Progenitor cell of endocrine pancreas (in vitro differentiated cells): ENCODE measurements at regions not wholly inside any gene's neighbourhood (a gene's known extent, or its start where the extent isn't known, plus 50 kb on each side); places are given as distances from the start of the nearest gene placed in this dataset.

Experiments used
- DNase-seq: peaks from one replicate; pipeline ENCODE4 v3.0.0; 2021; ENCODE audit warnings: low spot score; ENCODE audit not compliant: unreplicated experiment
- H3K27ac Mint-ChIP-seq: 2 replicates; pipeline ENCODE4 v1.8.0; 2021; ENCODE audit warnings: mild to moderate bottlenecking, moderate library complexity, mixed read lengths
- H3K27me3 Mint-ChIP-seq: 2 replicates; pipeline ENCODE4 v1.8.0; 2021; ENCODE audit warnings: mixed read lengths
- H3K36me3 Mint-ChIP-seq: 2 replicates; pipeline ENCODE4 v1.8.0; 2022; ENCODE audit warnings: mixed read lengths; ENCODE audit not compliant: insufficient read depth
- H3K4me1 Mint-ChIP-seq: 2 replicates; pipeline ENCODE4 v1.8.0; 2021; ENCODE audit warnings: low read depth, mixed read lengths
- H3K4me3 Mint-ChIP-seq: 2 replicates; pipeline ENCODE4 v1.8.0; 2021; ENCODE audit warnings: low read depth, mild to moderate bottlenecking, moderate library complexity, mixed read lengths
- H3K9me3 Mint-ChIP-seq: 2 replicates; pipeline ENCODE4 v1.8.0; 2021; ENCODE audit warnings: low read depth, mixed read lengths
- CTCF ChIP-seq: fragments of 200-600 bp; sonication (generic); IDR thresholded peaks from one replicate; pipeline ENCODE4 v1.5.0; 2021; ENCODE audit warnings: antibody characterized with exemption, mild to moderate bottlenecking; ENCODE audit not compliant: unreplicated experiment

- no peak overlapping the region for H3K27ac Mint-ChIP-seq
- H3K4me3 Mint-ChIP-seq = no peak overlapping the region
- H3K27me3 Mint-ChIP-seq = no peaks in the 10 kb centered on the region
- no peak for TF ChIP-seq CTCF
- H3K36me3 Mint-ChIP-seq = peaks cover 1% of the 10 kb centered on the region
- peaks cover 25% of the 10 kb centered on the region for H3K9me3 Mint-ChIP-seq
- no peak for DNase-seq
- H3K4me1 Mint-ChIP-seq = peaks cover 3% of the 10 kb centered on the region
Observed at GRCh38 chr4:107115185-107115847, 79.2 kb upstream of the DKK2 start.

GRCh38 chr4:107114059-107114458 lies 77.9 kb upstream of the DKK2 start:
- Mint-ChIP-seq H3K27me3 (no peaks in the 10 kb centered on the region), H3K9me3 (peaks cover 25% of the 10 kb centered on the region), H3K4me3 (no peak overlapping the region), H3K36me3 (peaks cover 1% of the 10 kb centered on the region), H3K27ac (no peak overlapping the region), H3K4me1 (peaks cover 1% of the 10 kb centered on the region)
- no peak for DNase-seq
- no peak for TF ChIP-seq CTCF

- H3K27ac Mint-ChIP-seq = no peak overlapping the region
- no peak for TF ChIP-seq CTCF
- peaks cover 4% of the 10 kb centered on the region for H3K9me3 Mint-ChIP-seq
- no peaks in the 10 kb centered on the region for H3K27me3 Mint-ChIP-seq
- H3K4me3 Mint-ChIP-seq = no peak overlapping the region
- DNase-seq = no peak
- no peaks in the 10 kb centered on the region for H3K4me1 Mint-ChIP-seq
- peaks cover 1% of the 10 kb centered on the region for H3K36me3 Mint-ChIP-seq
Observed at GRCh38 chr4:107098401-107098800, 62.3 kb upstream of the DKK2 start.

GRCh38 chr4:107094976-107095375 lies 58.9 kb upstream of the DKK2 start:
- DNase-seq = no peak
- H3K27me3 Mint-ChIP-seq = no peaks in the 10 kb centered on the region
- peaks cover 1% of the 10 kb centered on the region for H3K36me3 Mint-ChIP-seq
- H3K4me1 Mint-ChIP-seq = no peaks in the 10 kb centered on the region
- TF ChIP-seq CTCF = no peak
- H3K9me3 Mint-ChIP-seq = peaks cover 10% of the 10 kb centered on the region
- no peak overlapping the region for H3K27ac Mint-ChIP-seq
- no peak overlapping the region for H3K4me3 Mint-ChIP-seq

GRCh38 chr4:107094332-107094731 lies 58.2 kb upstream of the DKK2 start:
- Mint-ChIP-seq H3K4me3 (no peak overlapping the region), H3K27ac (no peak overlapping the region)

More at GRCh38 chr4:107094332-107094731, 58.2 kb upstream of the DKK2 start:
- H3K27me3 Mint-ChIP-seq = no peaks in the 10 kb centered on the region
- no peak for DNase-seq
- peaks cover 10% of the 10 kb centered on the region for H3K9me3 Mint-ChIP-seq
- peaks cover 1% of the 10 kb centered on the region for H3K36me3 Mint-ChIP-seq
- TF ChIP-seq CTCF = peak; percentile 17
- H3K4me1 Mint-ChIP-seq = no peaks in the 10 kb centered on the region
